ENCODE measurements at regions not wholly inside any gene's neighbourhood (a gene's known extent, or its start where the extent isn't known, plus 50 kb on each side); places are given as distances from the start of the nearest gene placed in this dataset.

- Histone ChIP-seq H3K27ac (ENCODE audit: insufficient read depth, low read depth, low read length) (no peak overlapping the region), H4K20me1 (replicated peaks; ENCODE audit: control insufficient read depth, extremely low read depth, insufficient read depth, low read length) (no peaks in the 10 kb centered on the region), H3K4me1 (ENCODE audit: control insufficient read depth, extremely low read depth, insufficient read depth, low read length) (no peaks in the 10 kb centered on the region), H3K4me3 (replicated peaks in 1 of 3; ENCODE audit: insufficient read depth in 1 of 3, low read depth in 1 of 3, low read length in 3 of 3) (no peak overlapping the region), H3K9me3 (replicated peaks; ENCODE audit: control insufficient read depth, insufficient read depth, low read length) (no peaks in the 10 kb centered on the region), H3K27me3 (ENCODE audit: control insufficient read depth in 2 of 2, insufficient read depth in 2 of 2, low read length in 2 of 2) (no peaks in the 10 kb centered on the region), H3K79me2 (ENCODE audit: control insufficient read depth, insufficient read depth, low read length) (no peaks in the 10 kb centered on the region), H3K36me3 (ENCODE audit: control insufficient read depth in 2 of 2, extremely low read depth in 1 of 2, insufficient read depth in 2 of 2, low read length in 2 of 2) (no peaks in the 10 kb centered on the region), H3K4me2 (ENCODE audit: insufficient read depth, low read length) (no peak overlapping the region), H3K9ac (replicated peaks; ENCODE audit: extremely low read depth, insufficient read depth, low read length) (no peak overlapping the region), H2AFZ (ENCODE audit: low read depth, low read length) (no peak overlapping the region), H3K9me1 (replicated peaks; ENCODE audit: control insufficient read depth, extremely low read depth, insufficient read depth, low read length) (no peaks in the 10 kb centered on the region)
- TF ChIP-seq EZH2 (IDR thresholded peaks at IDR 0.05; ENCODE audit: borderline replicate concordance, low read depth, low read length, severe bottlenecking) (no peak), POLR2AphosphoS5 (IDR thresholded peaks at IDR 0.05; ENCODE audit: insufficient read depth, low read depth, low read length) (no peak), FOS (IDR thresholded peaks at IDR 0.05; ENCODE audit: borderline replicate concordance, insufficient read depth, low read length) (no peak), GATA2 (IDR thresholded peaks at IDR 0.05; ENCODE audit: insufficient read depth, insufficient read length, low read depth, low read length) (no peak), MYC (IDR thresholded peaks at IDR 0.05; ENCODE audit: low read depth, low read length) (no peak), JUN (IDR thresholded peaks at IDR 0.05; ENCODE audit: borderline replicate concordance, insufficient read depth, insufficient read length, low read depth) (no peak), POLR2A (IDR thresholded peaks at IDR 0.05; ENCODE audit: low read depth, low read length) (no peak)
- TF ChIP-seq, protein P1, sequence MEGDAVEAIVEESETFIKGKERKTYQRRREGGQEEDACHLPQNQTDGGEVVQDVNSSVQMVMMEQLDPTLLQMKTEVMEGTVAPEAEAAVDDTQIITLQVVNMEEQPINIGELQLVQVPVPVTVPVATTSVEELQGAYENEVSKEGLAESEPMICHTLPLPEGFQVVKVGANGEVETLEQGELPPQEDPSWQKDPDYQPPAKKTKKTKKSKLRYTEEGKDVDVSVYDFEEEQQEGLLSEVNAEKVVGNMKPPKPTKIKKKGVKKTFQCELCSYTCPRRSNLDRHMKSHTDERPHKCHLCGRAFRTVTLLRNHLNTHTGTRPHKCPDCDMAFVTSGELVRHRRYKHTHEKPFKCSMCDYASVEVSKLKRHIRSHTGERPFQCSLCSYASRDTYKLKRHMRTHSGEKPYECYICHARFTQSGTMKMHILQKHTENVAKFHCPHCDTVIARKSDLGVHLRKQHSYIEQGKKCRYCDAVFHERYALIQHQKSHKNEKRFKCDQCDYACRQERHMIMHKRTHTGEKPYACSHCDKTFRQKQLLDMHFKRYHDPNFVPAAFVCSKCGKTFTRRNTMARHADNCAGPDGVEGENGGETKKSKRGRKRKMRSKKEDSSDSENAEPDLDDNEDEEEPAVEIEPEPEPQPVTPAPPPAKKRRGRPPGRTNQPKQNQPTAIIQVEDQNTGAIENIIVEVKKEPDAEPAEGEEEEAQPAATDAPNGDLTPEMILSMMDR (IDR thresholded peaks at IDR 0.05; ENCODE audit: extremely low read depth in 1 of 2, insufficient read depth in 1 of 2, low read depth in 1 of 2, low read length in 2 of 2): no peak
- TF ChIP-seq, protein P2, sequence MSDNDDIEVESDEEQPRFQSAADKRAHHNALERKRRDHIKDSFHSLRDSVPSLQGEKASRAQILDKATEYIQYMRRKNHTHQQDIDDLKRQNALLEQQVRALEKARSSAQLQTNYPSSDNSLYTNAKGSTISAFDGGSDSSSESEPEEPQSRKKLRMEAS (IDR thresholded peaks at IDR 0.05; ENCODE audit: insufficient read depth, insufficient read length): no peak
- no TSS peak for BruUV-seq (replicated peaks)
- no peak for DNase-seq (ENCODE audit: low read depth, low spot score)
- dilution Hi-C loops (cut with MboI; ENCODE audit: extremely low pct_ligation_motif_present, low sequenced_read_pairs) (no loop called here), intact Hi-C loops (cut with micrococcal nuclease) (no loop called here)
- FAIRE-seq: no peak
- ChIA-PET POLR2A (no interaction called here), CTCF (no interaction called here)
Measured at GRCh38 chr12:102645968-102646367, 165.6 kb upstream of the IGF1 start.

All from endothelial cell of umbilical vein (primary cell).